ENCODE measurements at regions not wholly inside any gene's neighbourhood (a gene's known extent, or its start where the extent isn't known, plus 50 kb on each side); places are given as distances from the start of the nearest gene placed in this dataset.

GRCh38 chr14:25132732-25133422 is 82.9 kb upstream of the STXBP6 start:
- H3K36me3 ChIP-seq: no peaks in the 10 kb centered on the region

GRCh38 chr14:25132094-25132493 is 82.1 kb upstream of the STXBP6 start:
- Histone ChIP-seq H3K4me3 (no peak overlapping the region), H3K4me1 (no peaks in the 10 kb centered on the region), H3K27ac (no peak overlapping the region), H3K9me3 (no peaks in the 10 kb centered on the region), H3K36me3 (no peaks in the 10 kb centered on the region), H3K27me3 (peaks cover 0 to 30% of the 10 kb centered on the region in 2 donors)
- DNase-seq (no peak), ATAC-seq (no peak)
- intact Hi-C loops (cut with DNase I): no loop called here
- TF ChIP-seq CTCF (IDR thresholded peaks at IDR 0.05): no peak

More at GRCh38 chr14:25132732-25133422, 82.9 kb upstream of the STXBP6 start:
- peaks cover 0 to 30% of the 10 kb centered on the region in 2 donors for H3K27me3 ChIP-seq
- ATAC-seq: peak; percentile 100
- H3K27ac ChIP-seq: no peak overlapping the region
- TF ChIP-seq CTCF (IDR thresholded peaks at IDR 0.05): peak; percentile 73 to 76
- peak; percentile 48 to 83 (median 68) for DNase-seq
- intact Hi-C loops (cut with DNase I): no loop called here
- H3K4me1 ChIP-seq: no peaks in the 10 kb centered on the region
- H3K4me3 ChIP-seq: no peak overlapping the region
- no peaks in the 10 kb centered on the region for H3K9me3 ChIP-seq

- intact Hi-C loops (cut with DNase I): no loop called here
Observed at GRCh38 chr14:25122843-25123242, 72.9 kb upstream of the STXBP6 start.

GRCh38 chr14:25122211-25122610 is 72.3 kb upstream of the STXBP6 start:
- H3K9me3 ChIP-seq: no peaks in the 10 kb centered on the region
- H3K4me3 ChIP-seq: no peak overlapping the region
- H3K4me1 ChIP-seq: no peaks in the 10 kb centered on the region
- no peaks in the 10 kb centered on the region for H3K36me3 ChIP-seq
- TF ChIP-seq CTCF (IDR thresholded peaks at IDR 0.05): no peak
- no peaks in the 10 kb centered on the region for H3K27me3 ChIP-seq
- H3K27ac ChIP-seq: no peak overlapping the region
- DNase-seq (no peak), ATAC-seq (no peak)
- intact Hi-C loops (cut with DNase I): no loop called here

More at GRCh38 chr14:25122843-25123242, 72.9 kb upstream of the STXBP6 start:
- ATAC-seq (no peak), DNase-seq (no peak)
- no peak overlapping the region for H3K4me3 ChIP-seq
- no peaks in the 10 kb centered on the region for H3K9me3 ChIP-seq
- no peak overlapping the region for H3K27ac ChIP-seq
- H3K36me3 ChIP-seq: no peaks in the 10 kb centered on the region
- TF ChIP-seq CTCF (IDR thresholded peaks at IDR 0.05): no peak
- H3K4me1 ChIP-seq: no peaks in the 10 kb centered on the region
- H3K27me3 ChIP-seq: no peaks in the 10 kb centered on the region

GRCh38 chr14:25121337-25122129 is 71.6 kb upstream of the STXBP6 start:
- intact Hi-C loops (cut with DNase I): no loop called here
- Histone ChIP-seq H3K9me3 (no peaks in the 10 kb centered on the region), H3K36me3 (no peaks in the 10 kb centered on the region), H3K27me3 (no peaks in the 10 kb centered on the region), H3K4me3 (no peak overlapping the region), H3K27ac (no peak overlapping the region), H3K4me1 (no peaks in the 10 kb centered on the region)
- peak; percentile 54 for ATAC-seq
- DNase-seq: no peak
- no peak for TF ChIP-seq CTCF (IDR thresholded peaks at IDR 0.05)

Measured in left lung (tissue), 4 donors.